Endothelial cell (in vitro differentiated cells): ENCODE measurements at regions not wholly inside any gene's neighbourhood (a gene's known extent, or its start where the extent isn't known, plus 50 kb on each side); places are given as distances from the start of the nearest gene placed in this dataset.

Source experiments
- DNase-seq: peaks from one replicate; pipeline ENCODE4 v3.0.0; 2021; ENCODE audit warnings: low spot score
- H3K27ac Mint-ChIP-seq: one replicate; pipeline ENCODE4 v1.8.0; 2021; ENCODE audit warnings: mixed read lengths, inconsistent platforms; ENCODE audit not compliant: unreplicated experiment
- H3K27me3 Mint-ChIP-seq: one replicate; pipeline ENCODE4 v1.8.0; 2021; ENCODE audit warnings: mild to moderate bottlenecking, moderate library complexity, mixed read lengths, inconsistent platforms; ENCODE audit not compliant: unreplicated experiment
- H3K36me3 Mint-ChIP-seq: one replicate; pipeline ENCODE4 v1.8.0; 2021; ENCODE audit warnings: mild to moderate bottlenecking, low read depth, mixed read lengths, inconsistent platforms; ENCODE audit not compliant: unreplicated experiment
- H3K4me1 Mint-ChIP-seq: one replicate; pipeline ENCODE4 v1.8.0; 2021; ENCODE audit warnings: mild to moderate bottlenecking, mixed read lengths, inconsistent platforms; ENCODE audit not compliant: unreplicated experiment
- H3K4me3 Mint-ChIP-seq: one replicate; pipeline ENCODE4 v1.8.0; 2021; ENCODE audit warnings: mild to moderate bottlenecking, mixed read lengths, inconsistent platforms; ENCODE audit not compliant: unreplicated experiment
- H3K9me3 Mint-ChIP-seq: one replicate; pipeline ENCODE4 v1.8.0; 2021; ENCODE audit warnings: mixed read lengths, inconsistent platforms; ENCODE audit not compliant: unreplicated experiment
- CTCF ChIP-seq: fragments of 200-600 bp; sonication (generic); IDR thresholded peaks from one replicate; pipeline ENCODE4 v1.5.0; 2021; ENCODE audit warnings: antibody characterized with exemption; ENCODE audit not compliant: unreplicated experiment

- H3K4me1 Mint-ChIP-seq = no peaks in the 10 kb centered on the region
- H3K27ac Mint-ChIP-seq = no peak overlapping the region
- TF ChIP-seq CTCF = no peak
- no peaks in the 10 kb centered on the region for H3K36me3 Mint-ChIP-seq
- no peaks in the 10 kb centered on the region for H3K9me3 Mint-ChIP-seq
- no peak for DNase-seq
- no peak overlapping the region for H3K4me3 Mint-ChIP-seq
- no peaks in the 10 kb centered on the region for H3K27me3 Mint-ChIP-seq
Measured at GRCh38 chr1:182121787-182122186, 60.3 kb upstream of the ZNF648 start.

GRCh38 chr1:182120411-182121258, 59.1 kb upstream of the ZNF648 start:
- Mint-ChIP-seq H3K27ac (no peak overlapping the region), H3K27me3 (no peaks in the 10 kb centered on the region), H3K36me3 (no peaks in the 10 kb centered on the region), H3K4me3 (no peak overlapping the region), H3K4me1 (no peaks in the 10 kb centered on the region), H3K9me3 (no peaks in the 10 kb centered on the region)
- TF ChIP-seq CTCF = no peak
- no peak for DNase-seq

GRCh38 chr1:182119631-182120030, 58.1 kb upstream of the ZNF648 start:
- Mint-ChIP-seq H3K36me3 (no peaks in the 10 kb centered on the region), H3K9me3 (no peaks in the 10 kb centered on the region), H3K27me3 (no peaks in the 10 kb centered on the region), H3K27ac (no peak overlapping the region), H3K4me1 (no peaks in the 10 kb centered on the region), H3K4me3 (no peak overlapping the region)
- no peak for DNase-seq
- TF ChIP-seq CTCF = no peak

- Mint-ChIP-seq H3K27me3 (no peaks in the 10 kb centered on the region), H3K4me3 (no peak overlapping the region), H3K9me3 (no peaks in the 10 kb centered on the region), H3K4me1 (peaks cover 3% of the 10 kb centered on the region), H3K36me3 (no peaks in the 10 kb centered on the region), H3K27ac (no peak overlapping the region)
- DNase-seq = no peak
- no peak for TF ChIP-seq CTCF
Measured at GRCh38 chr1:182118851-182119250, 57.3 kb upstream of the ZNF648 start.

GRCh38 chr1:182114627-182115023, 53.1 kb upstream of the ZNF648 start:
- Mint-ChIP-seq H3K27ac (no peak overlapping the region), H3K27me3 (no peaks in the 10 kb centered on the region), H3K36me3 (no peaks in the 10 kb centered on the region), H3K9me3 (no peaks in the 10 kb centered on the region), H3K4me3 (no peak overlapping the region), H3K4me1 (peaks cover 8% of the 10 kb centered on the region)
- no peak for TF ChIP-seq CTCF
- DNase-seq = no peak
